ENCODE measurements at regions not wholly inside any gene's neighbourhood (a gene's known extent, or its start where the extent isn't known, plus 50 kb on each side); places are given as distances from the start of the nearest gene placed in this dataset.

DNA sequence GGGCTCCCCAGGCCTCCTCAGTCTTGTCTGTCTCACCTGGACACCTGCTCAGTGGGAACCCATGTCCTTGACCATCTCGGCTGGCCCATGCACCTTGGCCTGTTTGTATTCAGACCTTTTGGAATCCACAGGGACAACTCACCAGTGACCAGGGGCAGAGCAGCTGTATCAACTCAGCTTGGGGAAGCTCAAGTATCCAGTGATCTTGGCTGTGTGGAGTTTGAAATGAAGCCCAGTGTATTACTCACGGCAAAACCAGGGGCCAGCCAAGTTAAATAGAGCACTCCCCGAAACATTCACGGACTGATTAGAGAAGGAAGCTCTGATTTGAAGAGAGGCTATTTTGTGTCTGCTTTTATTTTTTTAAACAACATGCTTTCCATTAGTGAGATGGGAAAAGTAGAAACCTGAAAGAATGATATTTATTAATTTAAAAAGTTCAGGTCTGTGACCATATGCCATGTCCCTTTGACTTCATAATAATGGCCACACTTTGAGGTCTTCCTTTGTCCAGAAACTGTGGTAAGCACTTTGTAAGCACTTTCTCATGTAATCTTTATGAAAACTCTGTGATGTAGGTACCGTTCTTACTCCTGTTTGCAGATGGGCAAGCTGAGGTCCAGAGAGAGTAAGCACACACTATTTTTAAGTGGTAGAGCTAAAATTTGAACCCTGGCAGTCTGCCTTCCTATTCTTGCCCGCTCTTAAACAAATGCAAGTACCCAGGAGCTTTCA lies 656.5 kb downstream of the BNC2 start:
- no peaks in the 10 kb centered on the region for H3K9me3 ChIP-seq (replicated peaks; ENCODE audit: low read length)
- no peak overlapping the region for H3K4me3 ChIP-seq (ENCODE audit: low read length)
- H3K36me3 ChIP-seq (ENCODE audit: insufficient read depth, low read length) = no peaks in the 10 kb centered on the region
- H3K27me3 ChIP-seq (ENCODE audit: control insufficient read depth, insufficient read depth, low read length) = no peaks in the 10 kb centered on the region
- peak overlapping the region; percentile 41 for H3K4me2 ChIP-seq (ENCODE audit: low read length)
- peaks cover 32% of the 10 kb centered on the region for H3K4me1 ChIP-seq (ENCODE audit: control insufficient read depth, insufficient read depth, low read length)
- H3K9ac ChIP-seq (ENCODE audit: low read depth, low read length) = peak overlapping the region; percentile 24

DNA sequence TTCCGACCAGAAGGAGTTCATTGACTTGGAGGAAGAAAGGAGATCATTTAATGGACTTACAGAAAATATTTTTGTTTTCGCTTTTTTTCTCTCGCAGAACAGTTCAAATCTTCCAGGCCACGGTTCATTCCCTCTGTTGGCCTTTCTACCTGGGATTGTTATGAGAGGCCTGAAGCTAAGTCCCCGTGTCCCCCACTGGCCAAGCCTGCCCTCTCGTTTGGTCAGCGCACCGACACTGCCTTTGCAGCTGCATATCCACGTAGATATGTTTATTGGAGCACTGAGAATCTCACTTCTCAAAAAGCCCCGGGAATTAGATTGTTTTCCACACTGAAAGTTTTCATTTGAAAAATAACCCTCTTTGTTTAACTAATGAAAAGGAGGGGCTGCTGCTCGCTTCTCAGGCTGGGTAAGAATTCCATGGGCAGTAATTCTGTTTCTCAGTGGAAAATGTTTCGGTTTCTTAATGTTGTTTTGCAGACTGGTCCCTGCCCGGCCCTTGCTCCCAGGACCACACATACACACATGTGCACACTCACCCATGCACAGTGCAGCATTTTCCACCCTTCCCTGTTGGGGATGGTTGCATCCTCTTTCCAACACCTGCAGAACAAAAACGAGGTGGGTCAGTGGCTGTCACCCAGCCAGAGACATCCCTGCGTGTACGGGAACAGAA lies 655.7 kb downstream of the BNC2 start:
- Histone ChIP-seq H3K36me3 (ENCODE audit: insufficient read depth, low read length) (no peaks in the 10 kb centered on the region), H3K4me2 (ENCODE audit: low read length) (peak overlapping the region; percentile 41), H3K27me3 (ENCODE audit: control insufficient read depth, insufficient read depth, low read length) (no peaks in the 10 kb centered on the region), H3K9ac (ENCODE audit: low read depth, low read length) (peak overlapping the region; percentile 24), H3K4me3 (ENCODE audit: low read length) (no peak overlapping the region), H3K9me3 (replicated peaks; ENCODE audit: low read length) (no peaks in the 10 kb centered on the region), H3K4me1 (ENCODE audit: control insufficient read depth, insufficient read depth, low read length) (peaks cover 32% of the 10 kb centered on the region)

GRCh38 chr9:16215353-16215680 lies 655.2 kb downstream of the BNC2 start:
- no peaks in the 10 kb centered on the region for H3K36me3 ChIP-seq (ENCODE audit: insufficient read depth, low read length)
- no peaks in the 10 kb centered on the region for H3K27me3 ChIP-seq (ENCODE audit: control insufficient read depth, insufficient read depth, low read length)
- H3K9ac ChIP-seq (ENCODE audit: low read depth, low read length) = no peak overlapping the region
- H3K4me2 ChIP-seq (ENCODE audit: low read length) = no peak overlapping the region
- H3K4me1 ChIP-seq (ENCODE audit: control insufficient read depth, insufficient read depth, low read length) = peaks cover 32% of the 10 kb centered on the region
- no peak overlapping the region for H3K4me3 ChIP-seq (ENCODE audit: low read length)
- H3K9me3 ChIP-seq (replicated peaks; ENCODE audit: low read length) = no peaks in the 10 kb centered on the region

- H3K9ac ChIP-seq (ENCODE audit: low read depth, low read length) = no peak overlapping the region
- H3K4me2 ChIP-seq (ENCODE audit: low read length) = peak overlapping the region; percentile 37
Observed at GRCh38 chr9:16217943-16218701, 652.3 kb downstream of the BNC2 start.

DNA sequence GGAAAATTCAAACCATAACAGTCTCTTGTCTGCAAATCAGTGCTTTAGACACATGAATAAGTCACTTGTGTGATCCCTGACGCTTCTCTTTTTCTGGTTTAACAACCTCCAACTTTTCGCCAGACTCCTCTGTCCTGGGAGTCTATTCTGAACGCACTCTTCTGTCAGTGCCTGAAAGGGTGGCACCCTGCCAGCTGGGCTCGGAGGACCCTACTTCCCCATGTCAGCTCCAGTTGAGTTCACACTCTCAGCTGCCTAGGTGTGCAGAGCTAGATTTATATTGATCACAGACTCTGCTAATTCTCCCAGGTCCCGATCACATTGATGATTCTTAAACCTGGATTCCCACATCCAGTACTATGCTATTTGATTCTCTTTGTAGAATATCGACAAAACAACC lies 649.1 kb downstream of the BNC2 start:
- Histone ChIP-seq H3K4me3 (ENCODE audit: low read length) (no peak overlapping the region), H3K4me2 (ENCODE audit: low read length) (no peak overlapping the region), H3K9me3 (replicated peaks; ENCODE audit: low read length) (no peaks in the 10 kb centered on the region), H3K4me1 (ENCODE audit: control insufficient read depth, insufficient read depth, low read length) (peaks cover 29% of the 10 kb centered on the region), H3K27me3 (ENCODE audit: control insufficient read depth, insufficient read depth, low read length) (no peaks in the 10 kb centered on the region), H3K36me3 (ENCODE audit: insufficient read depth, low read length) (no peaks in the 10 kb centered on the region), H3K9ac (ENCODE audit: low read depth, low read length) (no peak overlapping the region)

More at GRCh38 chr9:16217943-16218701, 652.3 kb downstream of the BNC2 start:
- no peaks in the 10 kb centered on the region for H3K27me3 ChIP-seq (ENCODE audit: control insufficient read depth, insufficient read depth, low read length)
- no peak overlapping the region for H3K4me3 ChIP-seq (ENCODE audit: low read length)
- no peaks in the 10 kb centered on the region for H3K36me3 ChIP-seq (ENCODE audit: insufficient read depth, low read length)
- H3K9me3 ChIP-seq (replicated peaks; ENCODE audit: low read length) = no peaks in the 10 kb centered on the region
- peaks cover 40% of the 10 kb centered on the region for H3K4me1 ChIP-seq (ENCODE audit: control insufficient read depth, insufficient read depth, low read length)

- H3K4me2 ChIP-seq (ENCODE audit: low read length) = no peak overlapping the region
- H3K9me3 ChIP-seq (replicated peaks; ENCODE audit: low read length) = no peaks in the 10 kb centered on the region
- no peaks in the 10 kb centered on the region for H3K36me3 ChIP-seq (ENCODE audit: insufficient read depth, low read length)
- H3K9ac ChIP-seq (ENCODE audit: low read depth, low read length) = no peak overlapping the region
- H3K4me3 ChIP-seq (ENCODE audit: low read length) = no peak overlapping the region
- H3K4me1 ChIP-seq (ENCODE audit: control insufficient read depth, insufficient read depth, low read length) = peaks cover 29% of the 10 kb centered on the region
- no peaks in the 10 kb centered on the region for H3K27me3 ChIP-seq (ENCODE audit: control insufficient read depth, insufficient read depth, low read length)
Observed at GRCh38 chr9:16221822-16222547, 648.5 kb downstream of the BNC2 start.

- Histone ChIP-seq H3K4me3 (ENCODE audit: low read length) (no peak overlapping the region), H3K36me3 (ENCODE audit: insufficient read depth, low read length) (no peaks in the 10 kb centered on the region), H3K9ac (ENCODE audit: low read depth, low read length) (no peak overlapping the region), H3K9me3 (replicated peaks; ENCODE audit: low read length) (no peaks in the 10 kb centered on the region), H3K4me1 (ENCODE audit: control insufficient read depth, insufficient read depth, low read length) (peaks cover 22% of the 10 kb centered on the region), H3K27me3 (ENCODE audit: control insufficient read depth, insufficient read depth, low read length) (no peaks in the 10 kb centered on the region), H3K4me2 (ENCODE audit: low read length) (no peak overlapping the region)
Observed at GRCh38 chr9:16223074-16223871, 647.2 kb downstream of the BNC2 start.

DNA sequence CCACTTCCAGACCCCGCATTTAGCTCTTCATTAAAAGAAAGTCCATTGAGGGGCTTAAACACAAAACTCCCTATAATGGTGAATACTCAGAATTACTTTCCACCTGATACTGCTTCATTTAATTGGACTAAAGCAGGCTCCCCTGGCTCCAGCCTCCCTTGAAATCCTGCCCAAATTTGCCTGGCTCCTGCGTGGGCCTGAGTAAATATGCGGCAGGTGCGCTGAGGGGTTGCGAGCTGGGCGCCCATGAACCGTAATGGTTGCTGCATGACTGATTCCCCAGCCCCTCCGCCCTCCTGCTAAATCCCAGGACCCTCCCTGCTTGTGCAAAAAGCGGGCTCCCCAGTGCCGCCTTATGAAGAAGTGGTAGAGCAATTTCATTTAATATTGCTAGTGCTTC lies 639.7 kb downstream of the BNC2 start:
- Histone ChIP-seq H3K4me3 (ENCODE audit: low read length) (no peak overlapping the region), H3K27me3 (ENCODE audit: control insufficient read depth, insufficient read depth, low read length) (no peaks in the 10 kb centered on the region), H3K9ac (ENCODE audit: low read depth, low read length) (no peak overlapping the region), H3K4me2 (ENCODE audit: low read length) (no peak overlapping the region), H3K36me3 (ENCODE audit: insufficient read depth, low read length) (no peaks in the 10 kb centered on the region), H3K9me3 (replicated peaks; ENCODE audit: low read length) (peaks cover 8% of the 10 kb centered on the region), H3K4me1 (ENCODE audit: control insufficient read depth, insufficient read depth, low read length) (peaks cover under 1% of the 10 kb centered on the region)

GRCh38 chr9:16236311-16236710 lies 634.2 kb downstream of the BNC2 start:
- Histone ChIP-seq H3K4me3 (ENCODE audit: low read length) (no peak overlapping the region), H3K9ac (ENCODE audit: low read depth, low read length) (peak overlapping the region; percentile 60), H3K27me3 (ENCODE audit: control insufficient read depth, insufficient read depth, low read length) (no peaks in the 10 kb centered on the region), H3K4me2 (ENCODE audit: low read length) (no peak overlapping the region), H3K9me3 (replicated peaks; ENCODE audit: low read length) (peaks cover 8% of the 10 kb centered on the region), H3K36me3 (ENCODE audit: insufficient read depth, low read length) (no peaks in the 10 kb centered on the region), H3K4me1 (ENCODE audit: control insufficient read depth, insufficient read depth, low read length) (peaks cover 30% of the 10 kb centered on the region)

DNA sequence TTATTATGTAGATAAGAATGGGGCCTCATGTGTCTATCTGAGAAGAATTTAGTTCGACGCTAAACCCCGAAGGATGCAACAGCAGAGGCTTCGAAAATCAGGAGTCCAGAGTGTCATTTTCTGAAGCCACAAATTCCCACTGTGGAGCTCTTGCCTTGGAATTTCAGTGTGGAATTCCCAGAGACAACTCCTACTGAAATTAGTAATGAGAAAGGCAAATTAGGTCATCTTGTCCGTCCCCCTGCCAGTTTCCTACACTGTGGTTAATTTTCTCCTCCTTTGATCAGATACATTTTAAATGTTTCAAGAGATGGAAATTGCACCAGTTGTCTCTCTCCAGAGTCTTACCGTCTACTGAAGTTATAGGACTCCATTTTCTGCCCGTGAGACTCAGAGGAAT lies 633.6 kb downstream of the BNC2 start:
- H3K9me3 ChIP-seq (replicated peaks; ENCODE audit: low read length) = peaks cover 8% of the 10 kb centered on the region
- H3K36me3 ChIP-seq (ENCODE audit: insufficient read depth, low read length) = no peaks in the 10 kb centered on the region
- peak overlapping the region; percentile 60 for H3K9ac ChIP-seq (ENCODE audit: low read depth, low read length)
- peaks cover 36% of the 10 kb centered on the region for H3K4me1 ChIP-seq (ENCODE audit: control insufficient read depth, insufficient read depth, low read length)
- H3K4me2 ChIP-seq (ENCODE audit: low read length) = peak overlapping the region; percentile 13
- no peaks in the 10 kb centered on the region for H3K27me3 ChIP-seq (ENCODE audit: control insufficient read depth, insufficient read depth, low read length)
- H3K4me3 ChIP-seq (ENCODE audit: low read length) = no peak overlapping the region
